ENCODE measurements at regions not wholly inside any gene's neighbourhood (a gene's known extent, or its start where the extent isn't known, plus 50 kb on each side); places are given as distances from the start of the nearest gene placed in this dataset.

- no peak for TF ChIP-seq CTCF (IDR thresholded peaks at IDR 0.05)
- TF ChIP-seq EZH2 (IDR thresholded peaks at IDR 0.05) = no peak
Observed at GRCh38 chr6:22636452-22636851, 67.1 kb downstream of the HDGFL1 start.

All from neural progenitor cell (in vitro differentiated cells).